ENCODE measurements at regions not wholly inside any gene's neighbourhood (a gene's known extent, or its start where the extent isn't known, plus 50 kb on each side); places are given as distances from the start of the nearest gene placed in this dataset.
A peak's percentile ranks its signal among the peaks of the same experiment; 100 is the strongest.

GRCh38 chr9:129385211-129385934, 207.3 kb upstream of the IER5L start:
- H3K4me3 ChIP-seq = no peak overlapping the region
- no peaks in the 10 kb centered on the region for H3K36me3 ChIP-seq
- DNase-seq = no peak
- no peaks in the 10 kb centered on the region for H3K27me3 ChIP-seq
- H3K9me3 ChIP-seq = no peaks in the 10 kb centered on the region

DNA sequence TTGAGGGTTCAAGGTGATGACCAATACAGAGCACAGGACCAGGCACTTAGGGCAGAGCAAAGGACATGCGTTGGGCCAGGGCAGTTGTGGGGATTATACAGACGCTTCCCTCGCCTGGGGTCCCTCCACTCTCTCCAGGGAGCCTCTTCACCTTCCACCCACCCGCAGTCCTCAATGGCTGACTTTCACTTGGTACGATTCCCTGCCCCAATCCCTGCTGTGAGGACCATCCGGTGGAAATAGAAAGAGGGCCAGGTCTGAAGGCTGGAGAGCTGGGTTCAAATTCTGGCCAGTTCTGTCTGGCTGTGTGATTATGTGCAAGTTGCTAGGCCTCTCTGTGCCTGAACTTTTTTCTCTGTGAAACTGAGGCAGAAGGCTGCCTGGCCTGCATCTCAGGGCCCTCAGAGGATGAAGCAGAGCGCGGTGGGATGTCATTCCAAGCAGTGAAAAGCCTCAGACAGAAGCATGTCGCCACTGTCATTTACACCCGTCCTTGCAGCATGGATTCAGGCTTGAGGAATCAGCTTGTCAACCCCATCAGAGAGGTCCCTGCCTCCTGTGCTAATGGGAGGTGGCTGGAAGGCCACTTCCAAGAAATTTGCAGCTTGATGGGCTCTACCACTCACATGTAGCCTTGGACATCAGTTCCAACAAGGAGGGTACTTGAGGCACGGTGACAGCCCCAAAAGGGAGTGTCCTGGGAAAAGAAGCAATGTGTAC, 206.6 kb upstream of the IER5L start:
- no peak for DNase-seq
- no peaks in the 10 kb centered on the region for H3K27me3 ChIP-seq

GRCh38 chr9:129383561-129384490, 205.8 kb upstream of the IER5L start:
- Histone ChIP-seq H3K4me3 (peak overlapping the region; percentile 35), H3K27me3 (no peaks in the 10 kb centered on the region), H3K36me3 (no peaks in the 10 kb centered on the region), H3K9me3 (no peaks in the 10 kb centered on the region)
- peak; percentile 73 for DNase-seq

More for the DNA sequence above, 206.6 kb upstream of the IER5L start:
- Histone ChIP-seq H3K4me3 (no peak overlapping the region), H3K9me3 (no peaks in the 10 kb centered on the region), H3K36me3 (no peaks in the 10 kb centered on the region)

DNA sequence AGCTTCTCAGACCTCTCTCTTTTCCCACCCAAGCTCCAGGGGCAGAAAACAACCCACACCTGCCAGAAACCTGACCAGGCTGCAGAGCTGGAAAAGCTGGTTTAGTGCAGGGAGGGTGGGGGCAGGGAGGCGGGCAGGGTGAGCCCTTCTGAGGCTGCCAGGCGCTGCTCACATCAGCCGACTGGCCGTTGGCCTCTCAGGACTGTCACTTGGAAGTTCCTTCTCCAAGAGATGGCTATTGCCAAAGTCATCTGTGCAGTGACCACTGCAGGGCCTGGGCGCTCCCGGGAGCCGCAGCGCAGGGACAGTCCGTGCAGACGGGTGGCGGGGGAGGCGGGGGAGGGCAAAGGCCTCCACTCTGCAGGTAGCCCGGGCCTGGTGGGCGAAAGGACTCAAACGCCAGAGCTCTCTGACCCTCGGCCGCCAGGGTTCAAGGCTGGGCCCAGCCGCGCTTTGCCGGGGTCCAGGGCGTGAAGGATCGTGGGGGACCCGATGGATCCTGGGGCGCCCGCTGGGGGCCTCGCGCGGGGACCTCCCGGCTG, 205.0 kb upstream of the IER5L start:
- Histone ChIP-seq H3K27me3 (no peaks in the 10 kb centered on the region), H3K4me3 (peak overlapping the region; percentile 35), H3K9me3 (no peaks in the 10 kb centered on the region), H3K36me3 (no peaks in the 10 kb centered on the region)
- DNase-seq = no peak

DNA sequence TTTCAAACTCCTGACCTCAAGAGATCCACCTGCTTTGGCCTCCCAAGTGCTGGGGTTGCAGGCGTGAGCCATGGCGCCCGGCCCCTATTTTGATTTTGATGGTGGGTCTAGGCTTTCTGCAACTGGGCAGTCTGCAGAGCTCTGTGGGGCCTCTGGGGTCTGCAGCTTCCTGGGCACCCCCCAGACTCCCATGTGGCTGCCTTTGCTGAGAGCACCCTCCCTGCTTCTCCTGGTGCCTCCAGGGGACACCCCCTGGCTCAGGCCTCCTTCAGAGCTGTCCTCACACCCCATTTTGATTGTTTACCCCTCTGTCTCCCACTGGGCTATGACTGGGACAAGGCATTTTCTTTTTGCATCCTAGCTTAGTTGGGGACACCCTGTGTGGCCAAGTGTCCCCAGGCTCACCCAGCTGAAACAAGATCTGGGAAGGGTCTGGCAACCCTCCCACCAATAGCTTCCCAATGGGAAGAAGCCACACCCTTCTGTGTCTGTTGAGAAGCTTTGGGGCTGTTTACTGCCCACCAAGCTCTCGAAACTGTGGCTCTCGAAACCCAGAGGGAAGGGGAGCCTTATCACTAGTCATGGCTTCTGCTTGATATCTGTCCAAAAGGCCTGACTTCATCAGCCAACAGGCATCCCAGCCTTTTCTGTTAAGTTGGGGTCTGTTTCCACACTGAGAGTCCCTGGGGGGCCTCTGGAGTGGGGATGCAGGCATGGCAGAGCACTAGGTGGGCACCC, 204.4 kb upstream of the IER5L start:
- no peak for DNase-seq
- Histone ChIP-seq H3K4me3 (no peak overlapping the region), H3K27me3 (no peaks in the 10 kb centered on the region), H3K36me3 (no peaks in the 10 kb centered on the region), H3K9me3 (no peaks in the 10 kb centered on the region)

- H3K36me3 ChIP-seq = no peaks in the 10 kb centered on the region
- no peak for DNase-seq
- no peaks in the 10 kb centered on the region for H3K9me3 ChIP-seq
- H3K4me3 ChIP-seq = no peak overlapping the region
- no peaks in the 10 kb centered on the region for H3K27me3 ChIP-seq
These were observed 203.5 kb upstream of the IER5L start for GRCh38 chr9:129381481-129381957.

GRCh38 chr9:129380961-129381401, 202.9 kb upstream of the IER5L start:
- H3K36me3 ChIP-seq = no peaks in the 10 kb centered on the region
- H3K27me3 ChIP-seq = no peaks in the 10 kb centered on the region
- DNase-seq = no peak
- H3K4me3 ChIP-seq = no peak overlapping the region
- no peaks in the 10 kb centered on the region for H3K9me3 ChIP-seq

DNA sequence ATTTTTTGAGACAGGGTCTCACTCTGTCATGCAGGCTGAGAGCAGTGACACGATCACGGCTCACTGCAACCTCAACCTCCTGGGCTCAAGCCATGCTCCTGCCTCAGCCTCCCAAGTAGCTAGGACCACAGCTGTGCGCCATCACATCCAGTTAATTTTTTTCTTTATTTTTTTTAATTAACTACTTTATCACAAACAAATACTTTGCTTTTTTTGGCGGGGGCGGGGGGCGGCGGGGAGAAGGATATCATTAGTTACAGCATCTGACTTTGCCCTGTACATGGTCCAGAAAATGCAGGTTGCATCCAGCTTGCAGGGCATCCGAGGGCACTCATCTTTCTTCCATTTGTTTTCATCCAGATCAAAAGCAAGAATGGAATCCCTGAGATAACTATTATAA, 201.8 kb upstream of the IER5L start:
- DNase-seq = no peak
- H3K27me3 ChIP-seq = no peaks in the 10 kb centered on the region

DNA sequence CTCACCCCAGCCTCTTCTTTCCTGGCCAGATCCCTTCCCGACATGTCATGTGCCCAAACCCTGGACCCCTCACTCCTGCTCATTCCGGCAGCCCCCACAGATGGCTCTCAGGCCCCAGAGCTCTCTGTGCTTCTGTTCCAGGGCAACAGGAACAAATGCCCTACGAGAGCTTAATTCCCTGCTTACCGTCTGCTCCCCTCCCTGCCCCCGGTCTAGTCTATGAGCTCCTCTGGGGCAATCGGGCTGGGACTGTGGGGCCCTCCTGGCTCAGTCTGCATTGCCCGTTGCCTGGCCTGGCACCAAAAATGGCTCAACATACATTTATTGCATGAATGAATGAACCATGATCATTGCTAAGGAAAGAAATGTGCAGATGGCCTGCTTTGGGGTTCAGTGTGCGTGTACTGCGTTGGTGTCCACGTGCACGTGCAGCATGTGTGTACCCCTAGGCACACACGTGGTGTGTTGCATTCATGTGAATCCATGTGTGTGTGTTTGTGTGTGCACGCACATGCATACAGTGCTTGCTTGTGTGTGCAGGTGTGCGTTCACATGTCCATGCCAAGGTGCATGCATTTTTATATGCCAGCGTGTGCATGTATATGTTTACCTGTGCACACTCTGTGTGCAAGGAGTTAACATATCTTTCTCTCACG, 201.2 kb upstream of the IER5L start:
- Histone ChIP-seq H3K4me3 (no peak overlapping the region), H3K9me3 (no peaks in the 10 kb centered on the region; the same call in 1 of the 2 replicates), H3K27me3 (no peaks in the 10 kb centered on the region), H3K36me3 (no peaks in the 10 kb centered on the region)
- no peak for DNase-seq

More for the DNA sequence above, 201.8 kb upstream of the IER5L start:
- no peak overlapping the region for H3K4me3 ChIP-seq
- H3K36me3 ChIP-seq = no peaks in the 10 kb centered on the region
- no peaks in the 10 kb centered on the region for H3K9me3 ChIP-seq

GRCh38 chr9:129377931-129378661, 200.0 kb upstream of the IER5L start:
- DNase-seq = no peak
- H3K27me3 ChIP-seq = no peaks in the 10 kb centered on the region
- H3K36me3 ChIP-seq = no peaks in the 10 kb centered on the region
- H3K9me3 ChIP-seq = no peaks in the 10 kb centered on the region; the same call in 1 of the 2 replicates
- H3K4me3 ChIP-seq = no peak overlapping the region

DNA sequence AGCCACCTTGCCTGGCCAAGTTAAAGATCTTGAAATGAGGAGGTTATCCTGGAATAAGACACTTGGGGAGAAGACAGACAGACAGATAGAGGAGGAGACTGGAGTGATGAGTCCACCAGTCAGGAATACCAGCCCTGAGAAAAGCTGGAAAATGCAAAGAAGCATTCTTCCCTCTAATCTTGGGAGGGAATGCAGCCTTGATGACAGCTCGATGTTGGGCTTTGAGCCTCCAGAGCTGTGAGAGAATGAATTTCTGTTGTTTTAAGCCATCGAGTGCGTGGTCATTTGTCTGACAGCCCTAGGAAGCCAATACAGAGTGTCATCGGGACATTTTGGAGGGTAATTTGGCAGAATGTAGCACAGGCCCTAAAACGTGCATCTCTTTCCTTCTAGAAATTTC, 199.1 kb upstream of the IER5L start:
- no peaks in the 10 kb centered on the region for H3K27me3 ChIP-seq
- DNase-seq = no peak
- no peaks in the 10 kb centered on the region for H3K36me3 ChIP-seq

DNA sequence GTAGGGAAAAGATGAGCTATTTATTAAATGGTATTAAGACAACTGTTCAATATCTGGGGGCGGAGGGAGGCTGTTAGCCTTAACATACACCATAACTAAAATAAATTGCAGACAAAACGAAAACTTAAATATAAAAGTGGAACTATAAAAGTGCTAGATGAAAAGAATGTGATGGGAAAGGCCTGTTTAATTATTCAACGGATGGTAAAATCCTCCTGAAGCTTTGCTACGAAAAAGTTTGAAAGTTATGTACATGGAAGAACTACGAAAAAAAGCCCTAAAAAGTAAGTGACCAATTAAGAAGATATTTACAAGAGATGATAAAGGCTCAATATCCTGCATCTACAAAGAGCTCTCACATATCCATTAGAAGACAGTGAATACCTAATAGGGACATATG, 197.8 kb upstream of the IER5L start:
- no peak for DNase-seq
- Histone ChIP-seq H3K36me3 (no peaks in the 10 kb centered on the region), H3K9me3 (no peaks in the 10 kb centered on the region; the same call in 1 of the 2 replicates), H3K4me3 (no peak overlapping the region), H3K27me3 (no peaks in the 10 kb centered on the region)

More for the DNA sequence above, 199.1 kb upstream of the IER5L start:
- no peaks in the 10 kb centered on the region; the same call in 1 of the 2 replicates for H3K9me3 ChIP-seq
- no peak overlapping the region for H3K4me3 ChIP-seq

GRCh38 chr9:129374651-129375050, 196.6 kb upstream of the IER5L start:
- no peaks in the 10 kb centered on the region; the same call in 1 of the 2 replicates for H3K9me3 ChIP-seq
- no peak for DNase-seq
- no peaks in the 10 kb centered on the region for H3K36me3 ChIP-seq
- H3K27me3 ChIP-seq = no peaks in the 10 kb centered on the region
- no peak overlapping the region for H3K4me3 ChIP-seq

DNA sequence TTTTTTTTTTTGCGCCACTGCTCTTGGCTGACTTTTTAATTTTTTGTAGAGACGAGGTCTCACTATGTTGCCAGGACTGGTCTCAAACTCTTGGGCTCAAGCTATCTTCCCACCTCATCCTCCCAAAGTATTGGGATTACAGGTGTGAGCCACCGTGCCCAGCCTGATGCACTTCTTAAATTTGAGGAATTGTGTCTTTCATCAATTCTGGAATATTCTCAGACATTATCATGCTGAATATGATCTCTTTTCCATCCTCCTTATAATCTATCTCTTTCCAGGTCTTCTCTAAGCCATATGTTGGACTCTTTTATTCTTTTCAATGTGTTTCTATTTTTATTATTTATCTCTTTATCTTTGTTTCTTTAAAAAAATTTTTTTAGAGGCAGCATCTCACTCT, 196.2 kb upstream of the IER5L start:
- no peak for DNase-seq
- no peaks in the 10 kb centered on the region for H3K36me3 ChIP-seq
- peaks cover 3% of the 10 kb centered on the region for H3K9me3 ChIP-seq
- no peaks in the 10 kb centered on the region for H3K27me3 ChIP-seq
- H3K4me3 ChIP-seq = no peak overlapping the region

- DNase-seq = no peak
- Histone ChIP-seq H3K4me3 (no peak overlapping the region), H3K9me3 (peaks cover 5% of the 10 kb centered on the region), H3K27me3 (no peaks in the 10 kb centered on the region), H3K36me3 (no peaks in the 10 kb centered on the region)
These were observed 195.3 kb upstream of the IER5L start for GRCh38 chr9:129373361-129373760.
